IPS-15b (cell line): ENCODE measurements at regions not wholly inside any gene's neighbourhood (a gene's known extent, or its start where the extent isn't known, plus 50 kb on each side); places are given as distances from the start of the nearest gene placed in this dataset.

Experiments used
- H3K27me3 ChIP-seq: one replicate; pipeline ENCODE4 v1.6.1; 2013; ENCODE audit warnings: low read length; ENCODE audit not compliant: control insufficient read depth, insufficient read depth
- H3K36me3 ChIP-seq: one replicate; pipeline ENCODE4 v1.6.1; 2013; ENCODE audit warnings: low read length; ENCODE audit not compliant: control insufficient read depth, insufficient read depth
- H3K4me1 ChIP-seq: one replicate; pipeline ENCODE4 v1.6.1; 2013; ENCODE audit warnings: mild to moderate bottlenecking, low read length; ENCODE audit not compliant: control insufficient read depth, insufficient read depth
- H3K4me3 ChIP-seq: one replicate; pipeline ENCODE4 v1.5.1; 2013; ENCODE audit warnings: low read depth, low read length
- H3K9ac ChIP-seq: one replicate; pipeline ENCODE4 v1.6.1; 2013; ENCODE audit warnings: low read depth, mild to moderate bottlenecking, low read length
- H3K9me3 ChIP-seq: one replicate; pipeline ENCODE4 v1.6.1; 2013; ENCODE audit warnings: mild to moderate bottlenecking, low read length; ENCODE audit not compliant: control insufficient read depth, insufficient read depth

GRCh38 chr2:146602383-146602782 lies 1242.4 kb upstream of the ACVR2A start:
- Histone ChIP-seq H3K9ac (no peak overlapping the region), H3K36me3 (no peaks in the 10 kb centered on the region), H3K9me3 (no peaks in the 10 kb centered on the region), H3K4me3 (no peak overlapping the region), H3K27me3 (no peaks in the 10 kb centered on the region), H3K4me1 (no peaks in the 10 kb centered on the region)

GRCh38 chr2:146598791-146599190 lies 1246.0 kb upstream of the ACVR2A start:
- Histone ChIP-seq H3K9ac (no peak overlapping the region), H3K4me1 (no peaks in the 10 kb centered on the region), H3K36me3 (no peaks in the 10 kb centered on the region), H3K27me3 (no peaks in the 10 kb centered on the region), H3K4me3 (no peak overlapping the region), H3K9me3 (no peaks in the 10 kb centered on the region)

GRCh38 chr2:146597291-146597690 lies 1247.5 kb upstream of the ACVR2A start:
- Histone ChIP-seq H3K27me3 (no peaks in the 10 kb centered on the region), H3K9ac (no peak overlapping the region), H3K4me3 (no peak overlapping the region), H3K4me1 (no peaks in the 10 kb centered on the region), H3K9me3 (no peaks in the 10 kb centered on the region), H3K36me3 (no peaks in the 10 kb centered on the region)

GRCh38 chr2:146591908-146592307 lies 1252.9 kb upstream of the ACVR2A start:
- Histone ChIP-seq H3K4me1 (no peaks in the 10 kb centered on the region), H3K36me3 (no peaks in the 10 kb centered on the region), H3K9ac (no peak overlapping the region), H3K4me3 (no peak overlapping the region), H3K9me3 (no peaks in the 10 kb centered on the region), H3K27me3 (no peaks in the 10 kb centered on the region)

- Histone ChIP-seq H3K4me3 (no peak overlapping the region), H3K27me3 (no peaks in the 10 kb centered on the region), H3K36me3 (no peaks in the 10 kb centered on the region), H3K4me1 (peaks cover 6% of the 10 kb centered on the region), H3K9me3 (no peaks in the 10 kb centered on the region), H3K9ac (no peak overlapping the region)
Observed at GRCh38 chr2:146587291-146587713, 1257.5 kb upstream of the ACVR2A start.

GRCh38 chr2:146584316-146584715 lies 1260.5 kb upstream of the ACVR2A start:
- peaks cover 6% of the 10 kb centered on the region for H3K4me1 ChIP-seq
- no peaks in the 10 kb centered on the region for H3K36me3 ChIP-seq
- H3K9ac ChIP-seq = no peak overlapping the region
- H3K4me3 ChIP-seq = no peak overlapping the region
- no peaks in the 10 kb centered on the region for H3K27me3 ChIP-seq
- H3K9me3 ChIP-seq = no peaks in the 10 kb centered on the region

- H3K4me1 ChIP-seq = peaks cover 6% of the 10 kb centered on the region
- no peaks in the 10 kb centered on the region for H3K27me3 ChIP-seq
- H3K9me3 ChIP-seq = no peaks in the 10 kb centered on the region
- H3K4me3 ChIP-seq = no peak overlapping the region
- no peaks in the 10 kb centered on the region for H3K36me3 ChIP-seq
- no peak overlapping the region for H3K9ac ChIP-seq
Observed at GRCh38 chr2:146579147-146579930, 1265.5 kb upstream of the ACVR2A start.

- Histone ChIP-seq H3K4me3 (no peak overlapping the region), H3K9me3 (no peaks in the 10 kb centered on the region), H3K36me3 (no peaks in the 10 kb centered on the region), H3K4me1 (peaks cover 5% of the 10 kb centered on the region), H3K27me3 (no peaks in the 10 kb centered on the region), H3K9ac (no peak overlapping the region)
Observed at GRCh38 chr2:146576339-146577111, 1268.3 kb upstream of the ACVR2A start.

GRCh38 chr2:146572598-146572997 lies 1272.2 kb upstream of the ACVR2A start:
- Histone ChIP-seq H3K36me3 (no peaks in the 10 kb centered on the region), H3K9me3 (no peaks in the 10 kb centered on the region), H3K4me1 (peaks cover 5% of the 10 kb centered on the region), H3K9ac (no peak overlapping the region), H3K27me3 (no peaks in the 10 kb centered on the region), H3K4me3 (no peak overlapping the region)

- H3K4me3 ChIP-seq = no peak overlapping the region
- no peaks in the 10 kb centered on the region for H3K4me1 ChIP-seq
- H3K27me3 ChIP-seq = no peaks in the 10 kb centered on the region
- H3K36me3 ChIP-seq = no peaks in the 10 kb centered on the region
- no peak overlapping the region for H3K9ac ChIP-seq
- no peaks in the 10 kb centered on the region for H3K9me3 ChIP-seq
Observed at GRCh38 chr2:146561996-146562395, 1282.8 kb upstream of the ACVR2A start.

GRCh38 chr2:146547236-146547635 lies 1297.6 kb upstream of the ACVR2A start:
- Histone ChIP-seq H3K4me3 (no peak overlapping the region), H3K9me3 (no peaks in the 10 kb centered on the region), H3K4me1 (peaks cover 2% of the 10 kb centered on the region), H3K27me3 (no peaks in the 10 kb centered on the region), H3K36me3 (no peaks in the 10 kb centered on the region), H3K9ac (no peak overlapping the region)

- H3K27me3 ChIP-seq = no peaks in the 10 kb centered on the region
- H3K4me3 ChIP-seq = no peak overlapping the region
Observed at GRCh38 chr2:146544701-146545100, 1300.1 kb upstream of the ACVR2A start.

More at GRCh38 chr2:146544701-146545100, 1300.1 kb upstream of the ACVR2A start:
- Histone ChIP-seq H3K4me1 (peaks cover 14% of the 10 kb centered on the region), H3K9ac (no peak overlapping the region), H3K36me3 (no peaks in the 10 kb centered on the region), H3K9me3 (no peaks in the 10 kb centered on the region)
